GM12878 (cell line): ENCODE measurements at regions not wholly inside any gene's neighbourhood (a gene's known extent, or its start where the extent isn't known, plus 50 kb on each side); places are given as distances from the start of the nearest gene placed in this dataset.

Source experiments
- ATAC-seq: fragments of 200-7000 bp; cut with Tn5 transposase; 3 replicates; pipeline ENCODE4 v1.9.1; 2020; ENCODE audit warnings: mild to moderate bottlenecking, moderate library complexity
- BruUV-seq: library from RNA; stranded (reverse); fragments of 400-500 nt; replicated peaks from 2 replicates; lab custom pipeline; 2021; lab: Mats Ljungman, UMichigan
- CTCF ChIA-PET: fragments of 300-600 bp; sonication (Branson Sonifier 250); formaldehyde crosslinking; extraction: SDS; loops from one replicate; lab custom pipeline; 2021; ENCODE audit warnings: inconsistent platforms; lab: Yijun Ruan, JAX
- POLR2A ChIA-PET: fragments of 350-600 bp; formaldehyde crosslinking; extraction: SDS; loops from one replicate; lab custom pipeline; 2021; ENCODE audit warnings: inconsistent platforms; lab: Charles Lee
- RAD21 ChIA-PET: fragments of 300-600 bp; sonication (Branson Sonifier 250); formaldehyde crosslinking; loops from one replicate; lab custom pipeline; 2023; ENCODE audit warnings: antibody characterized with exemption; ENCODE audit not compliant: unreplicated experiment; lab: Charles Lee
- SMC1A ChIA-PET: fragments of 300-600 bp; sonication (Branson Sonifier 250); formaldehyde crosslinking; loops from one replicate; lab custom pipeline; 2023; ENCODE audit not compliant: unreplicated experiment, uncharacterized antibody; lab: Charles Lee
- DNase-seq: peaks from one replicate; pipeline ENCODE4 v3.0.0-alpha.2; 2011; ENCODE audit warnings: low read depth, low spot score
- FAIRE-seq: peaks from 3 replicates; lab custom pipeline; 2011; peaks lifted over from hg19 to GRCh38; lab: Jason Lieb, UNC
- H2AFZ ChIP-seq: 2 replicates; pipeline ENCODE4 v1.6.0; 2011; ENCODE audit warnings: low read depth, low read length, control low read depth; ENCODE audit not compliant: control insufficient read depth
- H3K27ac ChIP-seq: 2 replicates; pipeline ENCODE4 v1.5.1; 2011; ENCODE audit warnings: control low read depth; ENCODE audit not compliant: control insufficient read depth, insufficient read depth
- H3K27me3 ChIP-seq, 2 experiments: replicated peaks in 1 of 2; 2 replicates each; pipeline versions ENCODE4 v1.6.0 to v1.6.1; 2011; ENCODE audit warnings: low read length in 1 of 2; ENCODE audit not compliant: control insufficient read depth in 2 of 2, insufficient read depth in 2 of 2
- H3K36me3 ChIP-seq, 2 experiments: 2 replicates each; pipeline ENCODE4 v1.5.1; 2011; ENCODE audit warnings: low read length in 1 of 2; ENCODE audit not compliant: control insufficient read depth in 2 of 2, insufficient read depth in 2 of 2
- H3K4me1 ChIP-seq: 2 replicates; pipeline ENCODE4 v1.6.1; 2011; ENCODE audit warnings: mild to moderate bottlenecking, low read length, moderate library complexity, mixed read lengths; ENCODE audit not compliant: control insufficient read depth, insufficient read depth
- H3K4me2 ChIP-seq: 2 replicates; pipeline ENCODE4 v1.6.0; 2011; ENCODE audit warnings: control low read depth; ENCODE audit not compliant: control insufficient read depth, insufficient read depth
- H3K4me3 ChIP-seq: fragments of 200-600 bp; sonication (generic); 2 replicates; pipeline ENCODE4 v1.5.1; 2016
- H3K79me2 ChIP-seq: 2 replicates; pipeline ENCODE4 v1.6.0; 2011; ENCODE audit warnings: low read length; ENCODE audit not compliant: control insufficient read depth, insufficient read depth
- H3K9ac ChIP-seq: 2 replicates; pipeline ENCODE4 v1.8.0; 2011; ENCODE audit warnings: low read length, control low read depth, mixed read lengths; ENCODE audit not compliant: control insufficient read depth, insufficient read depth
- H3K9me3 ChIP-seq: replicated peaks from 3 replicates; pipeline ENCODE4 v1.5.1; 2011; ENCODE audit warnings: mild to moderate bottlenecking, low read length; ENCODE audit not compliant: control insufficient read depth, insufficient read depth
- H4K20me1 ChIP-seq: 2 replicates; pipeline ENCODE4 v1.6.0; 2011; ENCODE audit not compliant: control insufficient read depth, insufficient read depth
- BCL3 ChIP-seq: IDR thresholded peaks from 2 replicates; pipeline ENCODE4 v1.6.1; 2011; ENCODE audit warnings: borderline replicate concordance, low read depth, mild to moderate bottlenecking, moderate library complexity, low read length; ENCODE audit not compliant: insufficient read depth, poor library complexity, severe bottlenecking
- BMI1 ChIP-seq: fragments of 450-650 bp; IDR thresholded peaks from 2 replicates; pipeline ENCODE4 v1.6.1; 2016; ENCODE audit warnings: mild to moderate bottlenecking, moderate library complexity, borderline replicate concordance
- BRCA1 ChIP-seq: IDR thresholded peaks from 2 replicates; pipeline ENCODE4 v1.6.1; 2011; ENCODE audit warnings: low read depth, low read length, improper control_type of control experiment
- CREM ChIP-seq: IDR thresholded peaks from 2 replicates; pipeline ENCODE4 v1.6.1; 2014; ENCODE audit warnings: antibody characterized with exemption, low read depth
- FOXK2 ChIP-seq: fragments of 450-650 bp; IDR thresholded peaks from 2 replicates; pipeline ENCODE4 v1.6.1; 2017; ENCODE audit warnings: mild to moderate bottlenecking, moderate library complexity
- HSF1 ChIP-seq: fragments of 150-350 bp; IDR thresholded peaks from 2 replicates; pipeline ENCODE4 v1.6.1; 2014; ENCODE audit warnings: mild to moderate bottlenecking, low read depth, low read length
- KLF5 ChIP-seq: fragments of 450-650 bp; IDR thresholded peaks from 2 replicates; pipeline ENCODE4 v1.6.1; 2014; ENCODE audit warnings: mild to moderate bottlenecking; ENCODE audit not compliant: partially characterized antibody
- NR2F1 ChIP-seq: fragments of 450-650 bp; conservative IDR thresholded peaks from 2 replicates; pipeline ENCODE4 v1.6.1; 2017; ENCODE audit warnings: mild to moderate bottlenecking
- RCOR1 ChIP-seq: conservative IDR thresholded peaks from 2 replicates; pipeline ENCODE4 v1.6.1; 2012; ENCODE audit warnings: low read depth, low read length, improper control_type of control experiment
- RFX5 ChIP-seq: IDR thresholded peaks from 2 replicates; pipeline ENCODE4 v1.6.1; 2011; ENCODE audit warnings: low read depth, low read length, improper control_type of control experiment
- RUNX3 ChIP-seq: IDR thresholded peaks from 2 replicates; pipeline ENCODE4 v1.6.1; 2012; ENCODE audit warnings: low read length, inconsistent platforms
- SMC3 ChIP-seq: IDR thresholded peaks from 2 replicates; pipeline ENCODE4 v1.6.1; 2011; ENCODE audit warnings: low read length, improper control_type of control experiment, borderline replicate concordance
- ZBTB33 ChIP-seq: fragments of 450-650 bp; IDR thresholded peaks from 2 replicates; pipeline ENCODE4 v1.6.1; 2017; ENCODE audit warnings: mild to moderate bottlenecking
- WGBS: methylation state at CpG from one replicate; pipeline ENCODE4 v1.1.6; 2016; ENCODE audit warnings: low lambda C conversion rate; ENCODE audit not compliant: insufficient replicate concordance, insufficient coverage; ENCODE audit errors: missing lambda C conversion rate; 5-methylcytosine and 5-hydroxymethylcytosine counted together
- in situ Hi-C: fragments of 300-500 bp; cut with MboI; formaldehyde crosslinking; loops from 9 replicates; pipeline ENCODE4 v1.14.3; 2018; ENCODE audit warnings: mixed read lengths
- intact Hi-C: fragments of 100-400 bp; cut with micrococcal nuclease; formaldehyde crosslinking; loops from one replicate; pipeline ENCODE4 v1.14.2; 2022; ENCODE audit not compliant: unreplicated experiment

GRCh38 chr21:35506352-35506751, 457.2 kb upstream of the RUNX1 start:
- no peak overlapping the region for H3K4me2 ChIP-seq
- no peak overlapping the region for H3K4me3 ChIP-seq
- H3K36me3 ChIP-seq, result no peaks in the 10 kb centered on the region
- TF ChIP-seq KLF5, result no peak
- TF ChIP-seq CREM, result no peak
- TF ChIP-seq FOXK2, result no peak
- no peak for TF ChIP-seq HSF1
- TF ChIP-seq RUNX3, result no peak
- no peak for TF ChIP-seq RCOR1
- TF ChIP-seq ZBTB33, result no peak
- TF ChIP-seq BCL3, result no peak
- no peak for TF ChIP-seq BMI1
- TF ChIP-seq NR2F1, result no peak
- TF ChIP-seq RFX5, result no peak
- no peak for TF ChIP-seq BRCA1
- no peak for TF ChIP-seq SMC3
- RAD21 ChIA-PET, result no interaction called here
- H3K27ac ChIP-seq, result no peak overlapping the region
- in situ Hi-C loops, result no loop called here
- POLR2A ChIA-PET, result no interaction called here
- ATAC-seq (no peak), FAIRE-seq (no peak), DNase-seq (no peak)
- H3K4me1 ChIP-seq, result no peaks in the 10 kb centered on the region
- no peak overlapping the region for H3K9ac ChIP-seq
- H4K20me1 ChIP-seq, result no peaks in the 10 kb centered on the region
- no peaks in the 10 kb centered on the region; a peak in 2 of 4 replicates for H3K27me3 ChIP-seq
- CTCF ChIA-PET, result no interaction called here
- H3K79me2 ChIP-seq, result no peaks in the 10 kb centered on the region
- H3K9me3 ChIP-seq, result no peaks in the 10 kb centered on the region
- no TSS peak for BruUV-seq
- H2AFZ ChIP-seq, result no peak overlapping the region
- 39% methylated on average over 3 of the region's 3 CpGs for WGBS
- SMC1A ChIA-PET, result no interaction called here
- intact Hi-C loops, result no loop called here
